Endodermal cell (in vitro differentiated cells): ENCODE measurements at regions not wholly inside any gene's neighbourhood (a gene's known extent, or its start where the extent isn't known, plus 50 kb on each side); places are given as distances from the start of the nearest gene placed in this dataset.

Experiments
- DNase-seq: peaks from one replicate; pipeline ENCODE4 v3.0.0-alpha.2; 2017
- H3K27ac ChIP-seq: 2 replicates; pipeline ENCODE4 v1.5.1; 2013; ENCODE audit warnings: mild to moderate bottlenecking, low read depth, low read length, moderate library complexity
- H3K27me3 ChIP-seq: 2 replicates; pipeline ENCODE4 v1.6.1; 2013; ENCODE audit warnings: mild to moderate bottlenecking, low read length, moderate library complexity; ENCODE audit not compliant: insufficient read depth, control insufficient read depth, poor library complexity, severe bottlenecking
- H3K36me3 ChIP-seq: 2 replicates; pipeline ENCODE4 v1.7.0; 2013; ENCODE audit warnings: mild to moderate bottlenecking, low read length, moderate library complexity; ENCODE audit not compliant: control insufficient read depth, insufficient read depth
- H3K4me1 ChIP-seq: one replicate; pipeline ENCODE4 v1.7.0; 2013; ENCODE audit warnings: low read length; ENCODE audit not compliant: control insufficient read depth, insufficient read depth
- H3K4me3 ChIP-seq: 2 replicates; pipeline ENCODE4 v1.5.1; 2013; ENCODE audit warnings: mild to moderate bottlenecking, low read length, moderate library complexity
- H3K9ac ChIP-seq: 2 replicates; pipeline ENCODE4 v1.6.1; 2013; ENCODE audit warnings: mild to moderate bottlenecking, low read length, moderate library complexity; ENCODE audit not compliant: poor library complexity, severe bottlenecking; ENCODE audit errors: extremely low read depth
- H3K9me3 ChIP-seq: 2 replicates; pipeline ENCODE4 v1.6.1; 2013; ENCODE audit warnings: mild to moderate bottlenecking, low read length, moderate library complexity; ENCODE audit not compliant: control insufficient read depth
- H3K27ac Mint-ChIP-seq: 2 replicates; pipeline ENCODE4 v1.8.0; 2020; ENCODE audit warnings: mixed read lengths
- H3K27me3 Mint-ChIP-seq: 2 replicates; pipeline ENCODE4 v1.8.0; 2021; ENCODE audit warnings: mild to moderate bottlenecking, mixed read lengths; ENCODE audit not compliant: insufficient read depth
- H3K36me3 Mint-ChIP-seq: 2 replicates; pipeline ENCODE4 v1.8.0; 2020; ENCODE audit warnings: low read depth, mixed read lengths
- H3K4me1 Mint-ChIP-seq: 2 replicates; pipeline ENCODE4 v1.8.0; 2020; ENCODE audit warnings: mixed read lengths
- H3K4me3 Mint-ChIP-seq: 2 replicates; pipeline ENCODE4 v1.8.0; 2020; ENCODE audit warnings: mild to moderate bottlenecking, moderate library complexity, mixed read lengths
- H3K9me3 Mint-ChIP-seq: 2 replicates; pipeline ENCODE4 v1.8.0; 2020; ENCODE audit warnings: mild to moderate bottlenecking, mixed read lengths
- CTCF ChIP-seq: fragments of 200-600 bp; sonication (generic); conservative IDR thresholded peaks from 2 replicates; pipeline ENCODE4 v1.5.0; 2021; ENCODE audit warnings: antibody characterized with exemption, mild to moderate bottlenecking
- WGBS, 2 experiments: methylation state at CpG; one replicate each; pipeline versions ENCODE4 v1.1.5 to v1.1.7; 2013; ENCODE audit warnings: missing lambda C conversion rate in 2 of 2, mixed read lengths in 1 of 2; ENCODE audit not compliant: insufficient coverage in 1 of 2, insufficient read length in 1 of 2; 5-methylcytosine and 5-hydroxymethylcytosine counted together

DNA sequence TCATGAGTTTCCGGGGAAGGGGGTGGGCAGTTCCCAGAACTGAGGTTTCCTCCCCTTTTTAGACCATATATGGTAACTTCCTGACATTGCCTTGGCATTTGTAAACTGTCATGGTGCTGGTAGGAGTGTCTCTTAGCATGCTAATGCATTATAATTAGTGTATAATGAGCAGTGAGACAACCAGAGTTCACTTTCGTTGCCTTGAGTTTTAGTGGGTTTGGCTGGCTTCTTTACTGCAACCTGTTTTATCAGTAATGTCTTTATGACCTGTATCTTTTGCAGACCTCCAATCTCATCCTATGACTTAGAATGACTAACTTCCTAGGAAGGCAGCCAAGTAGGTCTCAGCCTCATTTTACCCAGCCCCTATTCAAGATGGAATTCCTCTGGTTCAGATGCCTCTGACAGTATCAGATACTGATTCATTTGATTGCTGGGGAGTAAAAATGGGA lies 447.3 kb downstream of the XIRP2 start:
- no peaks in the 10 kb centered on the region for H3K9me3 ChIP-seq
- peaks cover 4% of the 10 kb centered on the region for H3K4me1 ChIP-seq

DNA sequence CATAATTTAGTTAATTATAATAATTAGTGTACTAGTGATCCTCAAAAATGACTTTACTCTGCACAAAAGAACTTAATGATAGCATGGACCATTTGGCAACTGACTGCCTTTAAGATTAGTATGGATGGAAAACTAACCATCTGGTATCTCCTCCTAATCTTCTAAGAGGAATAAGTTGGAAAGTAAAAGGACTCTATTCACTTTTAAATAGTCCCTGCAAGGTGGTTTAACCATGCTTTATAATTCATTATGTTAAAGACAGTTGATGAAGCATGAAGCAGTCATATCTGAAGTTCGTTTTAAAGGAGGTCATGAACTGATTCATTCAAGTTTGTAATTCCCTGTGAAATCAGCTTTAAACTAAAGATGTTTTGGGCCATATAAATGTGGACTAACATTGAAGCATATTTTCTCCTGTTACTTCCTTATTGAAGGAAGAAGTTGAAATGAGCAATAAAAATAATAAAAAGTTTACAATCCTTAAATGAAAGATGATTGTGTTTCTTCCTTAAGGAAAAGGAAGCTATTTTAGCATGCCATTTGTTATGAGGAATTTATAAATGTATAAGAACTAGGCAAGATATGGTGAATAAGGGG lies 446.0 kb downstream of the XIRP2 start:
- H3K9me3 Mint-ChIP-seq, result peaks cover 12% of the 10 kb centered on the region
- TF ChIP-seq CTCF, result no peak
- Histone ChIP-seq H3K4me3 (no peak overlapping the region), H3K27ac (no peak overlapping the region), H3K9me3 (peaks cover 6% of the 10 kb centered on the region), H3K36me3 (no peaks in the 10 kb centered on the region), H3K27me3 (peaks cover 28% of the 10 kb centered on the region), H3K9ac (no peak overlapping the region), H3K4me1 (peaks cover 4% of the 10 kb centered on the region)
- no peak overlapping the region for H3K27ac Mint-ChIP-seq
- peaks cover 32% of the 10 kb centered on the region for H3K27me3 Mint-ChIP-seq
- 29 to 41% methylated on average over 1 of the region's 1 CpG for WGBS, 2 experiments
- H3K36me3 Mint-ChIP-seq, result no peaks in the 10 kb centered on the region
- H3K4me3 Mint-ChIP-seq, result no peak overlapping the region
- peaks cover 29% of the 10 kb centered on the region for H3K4me1 Mint-ChIP-seq
- DNase-seq, result no peak

More for the DNA sequence above, 447.3 kb downstream of the XIRP2 start:
- Mint-ChIP-seq H3K27ac (no peak overlapping the region), H3K9me3 (peaks cover 2% of the 10 kb centered on the region), H3K36me3 (no peaks in the 10 kb centered on the region), H3K27me3 (peaks cover 32% of the 10 kb centered on the region), H3K4me1 (peaks cover 29% of the 10 kb centered on the region), H3K4me3 (no peak overlapping the region)
- no peak overlapping the region for H3K27ac ChIP-seq
- H3K4me3 ChIP-seq, result no peak overlapping the region
- no peak for DNase-seq
- no peak overlapping the region for H3K9ac ChIP-seq
- WGBS, 2 experiments, result 86% methylated on average over 1 to 2 of the region's 2 CpGs
- H3K27me3 ChIP-seq, result peaks cover 28% of the 10 kb centered on the region
- H3K36me3 ChIP-seq, result no peaks in the 10 kb centered on the region
- TF ChIP-seq CTCF, result no peak

- Histone ChIP-seq H3K4me1 (peaks cover 4% of the 10 kb centered on the region), H3K9me3 (peaks cover 6% of the 10 kb centered on the region), H3K36me3 (no peaks in the 10 kb centered on the region), H3K27me3 (peaks cover 28% of the 10 kb centered on the region), H3K27ac (no peak overlapping the region), H3K9ac (no peak overlapping the region), H3K4me3 (no peak overlapping the region)
- peaks cover 29% of the 10 kb centered on the region for H3K4me1 Mint-ChIP-seq
- H3K36me3 Mint-ChIP-seq, result no peaks in the 10 kb centered on the region
- DNase-seq, result peak; percentile 58
- peaks cover 32% of the 10 kb centered on the region for H3K27me3 Mint-ChIP-seq
- H3K27ac Mint-ChIP-seq, result peak overlapping the region; percentile 48
- H3K4me3 Mint-ChIP-seq, result no peak overlapping the region
- WGBS, 2 experiments, result 57 to 70% methylated on average over 2 to 3 of the region's 3 CpGs
- peaks cover 16% of the 10 kb centered on the region for H3K9me3 Mint-ChIP-seq
- TF ChIP-seq CTCF, result peak; percentile 59
Measured at GRCh38 chr2:167333245-167333644, 445.0 kb downstream of the XIRP2 start.
